Spleen (tissue), 7 donors: ENCODE measurements at regions not wholly inside any gene's neighbourhood (a gene's known extent, or its start where the extent isn't known, plus 50 kb on each side); places are given as distances from the start of the nearest gene placed in this dataset.

Source experiments
- CTCF ChIP-seq, 11 experiments: fragments of 200-600 bp in 7 of 11; fragments of 450-650 bp in 4 of 11; sonication (generic) in 4 of 11; IDR thresholded peaks in 8 of 11; conservative IDR thresholded peaks in 3 of 11; 1 replicate in 7 of 11; 2 replicates in 4 of 11; pipeline versions ENCODE4 v1.4.0 to v1.8.0; 2016 to 2021; ENCODE audit warnings: antibody characterized with exemption in 11 of 11, inconsistent platforms in 4 of 11, mild to moderate bottlenecking in 1 of 11
- POLR2A ChIP-seq, 3 donors: fragments of 450-650 bp; IDR thresholded peaks; one replicate each; pipeline ENCODE4 v1.5.1; 2017; ENCODE audit warnings: antibody characterized with exemption in 3 of 3, mild to moderate bottlenecking in 1 of 3
- POLR2AphosphoS5 ChIP-seq, 3 donors: sonication (generic); formaldehyde crosslinking; IDR thresholded peaks; one replicate each; pipeline ENCODE4 v1.5.1; 2017; ENCODE audit warnings: antibody characterized with exemption in 3 of 3
- donor health status: DM: no; HTN: no; CAD: no; lungs with moderate emphysema.
- donor health status: DM: no; HTN: no; CAD: no.
- donor health status: DM: no; HTN: no; CAD: no.

- no peak for TF ChIP-seq CTCF (IDR thresholded peaks at IDR 0.05 in 8 of 11, conservative IDR thresholded peaks at IDR 0.05 in 3 of 11)
- no peak for TF ChIP-seq POLR2A (IDR thresholded peaks at IDR 0.05)
- no peak for TF ChIP-seq POLR2AphosphoS5 (IDR thresholded peaks at IDR 0.05)
Measured at GRCh38 chr1:229075217-229075616, 195.7 kb upstream of the RAB4A start.
